Lung (tissue), 11 donors: ENCODE measurements at regions not wholly inside any gene's neighbourhood (a gene's known extent, or its start where the extent isn't known, plus 50 kb on each side); places are given as distances from the start of the nearest gene placed in this dataset.

Source experiments
- ATAC-seq: fragments of 200-7000 bp; cut with Tn5 transposase; one replicate; pipeline ENCODE4 v1.9.1; 2020; ENCODE audit warnings: moderate number of reproducible peaks; ENCODE audit not compliant: insufficient read depth, low FRiP score
- DNase-seq, 3 donors: peaks; one replicate each; pipeline ENCODE4 v3.0.0-alpha.2; 2013 to 2017
- H3K27ac ChIP-seq, 2 donors: one replicate each; pipeline ENCODE4 v1.5.1; 2013; ENCODE audit warnings: mild to moderate bottlenecking in 2 of 2, moderate library complexity in 2 of 2, control low read depth in 1 of 2, inconsistent platforms in 1 of 2, low read depth in 1 of 2, low read length in 1 of 2
- H3K27me3 ChIP-seq, 3 donors: one replicate each; pipeline ENCODE4 v1.5.1; 2013; ENCODE audit warnings: low read length in 2 of 3; ENCODE audit not compliant: control insufficient read depth in 3 of 3, insufficient read depth in 3 of 3
- H3K36me3 ChIP-seq, 4 donors: one replicate each; pipeline ENCODE4 v1.5.1; 2013; ENCODE audit warnings: low read length in 4 of 4, mild to moderate bottlenecking in 1 of 4, moderate library complexity in 1 of 4; ENCODE audit not compliant: control insufficient read depth in 4 of 4, insufficient read depth in 4 of 4
- H3K4me1 ChIP-seq, 5 donors: one replicate each; pipeline ENCODE4 v1.5.1; 2013; ENCODE audit warnings: low read length in 5 of 5, mild to moderate bottlenecking in 2 of 5, moderate library complexity in 1 of 5; ENCODE audit not compliant: control insufficient read depth in 5 of 5, insufficient read depth in 5 of 5
- H3K4me3 ChIP-seq: one replicate; pipeline ENCODE4 v1.5.1; 2013; ENCODE audit warnings: mild to moderate bottlenecking, control low read depth, moderate library complexity
- H3K9ac ChIP-seq, 2 donors: one replicate each; pipeline ENCODE4 v1.5.1; 2013; ENCODE audit warnings: low read length in 2 of 2, control low read depth in 1 of 2; ENCODE audit not compliant: insufficient read depth in 1 of 2
- H3K9me3 ChIP-seq, 4 donors: one replicate each; pipeline ENCODE4 v1.5.1; 2013; ENCODE audit warnings: low read length in 3 of 4, mild to moderate bottlenecking in 1 of 4, moderate library complexity in 1 of 4; ENCODE audit not compliant: control insufficient read depth in 4 of 4, insufficient read depth in 3 of 4
- CTCF ChIP-seq: IDR thresholded peaks from 2 replicates; pipeline ENCODE4 v1.5.1; 2012; ENCODE audit warnings: mild to moderate bottlenecking; ENCODE audit errors: control extremely low read depth, extremely low read depth
- WGBS, 2 donors: extraction: QIAGEN DNeasy Blood & Tissue Kit; methylation state at CpG; one replicate each; pipeline ENCODE4 v1.1.7; 2013; 5-methylcytosine and 5-hydroxymethylcytosine counted together
- donor health status: control.
- donor health status: control.
- donor health status: Bipolar disorder and iron deficiency.
- donor health status: healthy.
- donor health status: DM: yes; HTN: yes; CAD: no.

DNA sequence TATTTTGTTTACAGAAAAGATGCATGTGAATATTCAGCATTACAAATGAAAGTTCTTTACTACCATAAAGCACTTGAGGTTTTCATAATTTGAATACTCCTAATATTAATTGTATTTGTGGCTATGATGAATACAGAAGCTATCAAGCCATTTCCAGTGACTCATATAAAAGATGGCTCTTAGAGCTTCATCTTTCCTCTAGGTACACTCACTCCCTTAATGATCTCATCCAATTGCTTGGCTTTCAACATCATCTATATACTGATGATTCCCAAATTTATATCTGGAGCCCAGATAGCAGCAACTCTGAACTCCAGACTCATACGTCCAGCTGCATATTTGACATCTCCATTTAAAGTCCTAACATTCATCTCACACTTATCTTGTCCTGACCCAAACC is 183.4 kb upstream of the FAM241A start:
- H3K27ac ChIP-seq = no peak overlapping the region
- no peak overlapping the region for H3K9ac ChIP-seq
- H3K27me3 ChIP-seq = no peaks in the 10 kb centered on the region
- no peaks in the 10 kb centered on the region for H3K4me1 ChIP-seq
- peaks cover 0 to 2% (median 0%) of the 10 kb centered on the region in 4 donors for H3K9me3 ChIP-seq
- H3K4me3 ChIP-seq = no peak overlapping the region
- 78 to 89% methylated on average over 1 of the region's 1 CpG for WGBS, 2 donors
- no peak for DNase-seq
- no peaks in the 10 kb centered on the region for H3K36me3 ChIP-seq
- ATAC-seq = no peak
- TF ChIP-seq CTCF = no peak

DNA sequence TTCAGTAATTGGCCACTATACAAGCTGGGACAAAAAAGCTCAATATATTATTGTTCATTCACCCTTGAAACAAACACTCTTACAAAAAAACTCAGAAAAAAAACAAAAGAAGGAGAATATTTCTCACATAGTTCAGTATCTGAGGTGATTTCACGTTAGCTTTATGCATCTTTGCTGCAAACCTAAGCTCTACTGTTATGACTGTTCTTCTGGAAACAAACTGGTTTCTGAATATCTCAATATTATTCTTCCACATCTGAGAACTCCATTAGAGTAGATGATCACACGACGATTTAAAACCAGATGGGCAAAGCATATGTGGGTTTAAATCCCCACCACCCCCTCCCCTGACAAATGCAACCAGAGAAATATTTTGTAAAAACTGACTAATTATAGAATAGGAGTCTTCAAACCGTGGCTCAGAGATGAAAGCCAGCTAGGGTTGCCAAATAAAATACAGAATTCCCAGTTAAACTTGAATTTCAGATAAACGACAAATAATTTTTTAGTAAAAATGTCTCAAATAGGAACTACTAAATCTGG is 182.0 kb upstream of the FAM241A start:
- H3K27ac ChIP-seq = no peak overlapping the region
- DNase-seq (no peak), ATAC-seq (no peak)
- no peak for TF ChIP-seq CTCF
- no peak overlapping the region for H3K9ac ChIP-seq
- H3K27me3 ChIP-seq = no peaks in the 10 kb centered on the region
- no peaks in the 10 kb centered on the region for H3K4me1 ChIP-seq
- H3K36me3 ChIP-seq = no peaks in the 10 kb centered on the region
- H3K4me3 ChIP-seq = no peak overlapping the region
- peaks cover 0 to 2% (median 0%) of the 10 kb centered on the region in 4 donors for H3K9me3 ChIP-seq
- WGBS, 2 donors = 80 to 84% methylated on average over 5 of the region's 5 CpGs

DNA sequence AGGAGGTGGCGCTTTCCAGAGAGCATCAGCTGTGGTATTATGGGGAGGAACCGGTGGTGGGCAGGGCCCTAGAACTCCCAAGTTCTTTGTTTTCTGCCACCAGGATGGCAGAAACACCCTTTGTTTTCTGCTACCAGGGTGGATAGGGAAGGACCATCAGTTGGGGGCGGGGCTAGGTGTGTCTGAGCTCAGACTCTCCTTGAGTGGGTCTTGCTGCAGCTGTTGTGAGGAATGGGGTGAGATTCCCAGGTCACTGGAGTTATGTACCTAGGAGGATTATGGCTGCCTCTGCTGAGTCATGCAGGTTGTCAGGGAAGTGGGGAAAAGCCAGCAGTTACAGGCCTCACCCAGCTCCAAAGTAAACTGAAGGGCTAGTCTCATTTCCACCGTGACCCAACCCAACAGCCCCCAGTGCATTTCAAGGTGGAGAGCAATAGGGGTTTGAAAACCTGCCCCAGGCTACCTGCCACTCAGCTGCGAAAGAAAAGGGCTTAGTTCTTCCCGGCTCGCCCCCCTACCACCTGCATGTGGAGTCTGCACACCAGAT is 167.8 kb upstream of the FAM241A start:
- Histone ChIP-seq H3K27ac (no peak overlapping the region), H3K27me3 (no peaks in the 10 kb centered on the region), H3K9ac (no peak overlapping the region), H3K4me3 (no peak overlapping the region), H3K9me3 (no peaks in the 10 kb centered on the region), H3K36me3 (no peaks in the 10 kb centered on the region), H3K4me1 (no peaks in the 10 kb centered on the region)
- no peak for DNase-seq
- WGBS, 2 donors = 87 to 88% methylated on average over 7 of the region's 7 CpGs
- ATAC-seq = no peak
- no peak for TF ChIP-seq CTCF

- no peak for TF ChIP-seq CTCF
- Histone ChIP-seq H3K36me3 (no peaks in the 10 kb centered on the region), H3K27ac (no peak overlapping the region), H3K9ac (no peak overlapping the region), H3K4me3 (no peak overlapping the region), H3K4me1 (peaks cover 0 to 6% (median 0%) of the 10 kb centered on the region in 5 donors), H3K27me3 (no peaks in the 10 kb centered on the region), H3K9me3 (peaks cover 0 to 3% (median 0%) of the 10 kb centered on the region in 4 donors)
- no peak for ATAC-seq
- no peak for DNase-seq
Observed at GRCh38 chr4:111979921-111980320, 165.3 kb upstream of the FAM241A start.
